HG02870 (cell line): ENCODE measurements at regions not wholly inside any gene's neighbourhood (a gene's known extent, or its start where the extent isn't known, plus 50 kb on each side); places are given as distances from the start of the nearest gene placed in this dataset.

Source experiments
- ATAC-seq: cut with Tn5 transposase; IDR thresholded peaks from one replicate; pipeline ENCODE4 v1.9.1; 2021; ENCODE audit warnings: mild to moderate bottlenecking, moderate library complexity; ENCODE audit not compliant: unreplicated experiment

DNA sequence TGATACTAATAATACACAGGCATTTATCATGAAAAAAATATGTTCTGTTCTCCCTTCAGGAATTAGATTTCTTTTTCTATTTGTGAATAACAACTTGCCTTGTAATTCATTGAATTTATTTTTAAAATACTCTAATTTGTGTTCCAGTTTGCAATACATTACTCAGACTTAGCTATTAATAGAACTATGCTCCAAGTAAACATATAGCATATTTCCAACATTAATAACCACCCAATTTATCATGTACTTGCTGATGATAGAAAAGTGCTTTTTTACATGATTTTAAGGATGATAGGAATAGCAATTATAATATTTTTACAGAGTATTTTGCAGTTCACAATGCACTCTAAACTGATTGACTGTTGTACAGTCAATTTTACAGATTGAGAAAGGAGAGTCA lies 338.8 kb upstream of the SEMA3D start:
- ATAC-seq = no peak

DNA sequence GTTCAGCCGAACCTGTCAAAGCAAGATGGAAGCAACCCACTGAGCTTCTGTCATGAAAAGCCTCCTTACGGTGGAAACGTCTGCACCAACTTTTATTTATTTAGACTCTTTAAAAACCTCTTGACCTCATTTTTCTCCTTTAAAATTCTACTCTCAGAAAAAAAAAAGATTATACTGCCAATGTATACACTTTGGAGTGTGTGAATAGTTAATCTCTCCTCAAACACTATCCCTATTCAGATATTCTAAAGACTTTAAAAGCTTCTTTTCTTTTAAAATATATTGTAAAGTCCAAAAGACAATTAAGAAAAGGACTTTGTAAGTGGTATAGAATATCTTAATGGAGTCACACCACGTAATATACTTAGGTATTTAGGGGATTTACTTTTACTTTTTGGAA lies 335.2 kb upstream of the SEMA3D start:
- ATAC-seq = no peak

DNA sequence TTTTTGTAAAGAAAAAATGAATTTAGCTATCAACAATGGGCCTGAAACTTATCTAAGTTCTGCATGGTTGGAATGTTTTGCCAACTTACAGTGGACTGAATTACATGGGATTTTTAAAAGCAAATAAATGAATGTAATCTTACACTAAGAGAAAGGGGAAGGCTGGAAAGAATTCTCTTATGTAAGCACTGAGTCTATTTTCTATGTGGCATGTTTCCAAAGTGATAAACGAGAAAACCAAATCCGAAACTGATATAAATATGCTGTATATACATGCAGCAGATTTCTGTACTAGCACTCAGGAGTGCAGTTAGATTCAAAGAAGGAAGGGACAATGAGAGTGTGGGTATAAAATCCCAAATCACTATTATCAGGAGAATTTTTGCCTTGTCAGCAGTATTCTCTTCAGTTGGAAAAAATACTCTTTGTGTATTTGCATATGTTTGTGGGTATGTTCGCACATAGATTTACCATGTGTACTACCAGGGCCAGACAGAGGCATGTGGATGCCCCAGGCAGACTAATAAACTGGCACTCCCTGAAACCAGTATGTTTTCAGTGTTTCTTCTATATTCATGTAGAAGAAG lies 334.3 kb upstream of the SEMA3D start:
- ATAC-seq = no peak

DNA sequence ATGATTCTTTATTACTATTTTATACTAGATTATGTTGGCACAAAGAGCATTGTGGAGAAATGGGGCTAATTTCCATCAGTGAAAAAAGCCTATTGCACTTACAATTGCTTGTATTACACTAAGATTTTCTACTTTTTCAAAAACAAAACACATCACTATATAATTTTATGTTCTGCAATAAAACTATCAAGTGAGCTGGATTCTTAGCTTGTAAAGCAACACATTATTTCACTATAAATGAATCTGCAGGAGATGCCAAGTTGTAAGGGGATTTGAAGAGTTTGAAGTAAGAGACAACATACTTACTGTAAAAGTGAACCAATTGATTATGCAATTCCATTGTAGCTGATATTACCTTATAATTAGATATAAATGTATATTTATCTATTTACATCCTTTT lies 333.3 kb upstream of the SEMA3D start:
- ATAC-seq = no peak

DNA sequence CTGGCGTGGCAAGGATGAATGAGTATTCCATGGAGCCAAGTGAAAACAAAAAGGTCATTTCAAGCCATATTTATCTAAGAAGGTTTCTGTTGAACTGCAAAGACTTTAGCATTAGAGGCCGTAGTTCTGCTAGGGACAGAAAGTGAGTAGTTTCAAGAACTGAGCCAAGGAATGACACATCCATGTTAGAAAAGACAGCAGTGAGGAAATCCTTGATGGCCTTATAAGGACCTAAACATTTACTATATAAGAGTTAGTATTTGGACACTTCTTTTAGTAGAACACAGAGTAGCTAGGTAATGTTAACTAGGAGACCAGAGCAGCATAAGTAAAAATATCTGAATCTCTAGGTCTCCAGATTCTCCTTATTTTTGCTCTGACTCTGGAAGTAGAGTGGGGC lies 329.8 kb upstream of the SEMA3D start:
- ATAC-seq = no peak

DNA sequence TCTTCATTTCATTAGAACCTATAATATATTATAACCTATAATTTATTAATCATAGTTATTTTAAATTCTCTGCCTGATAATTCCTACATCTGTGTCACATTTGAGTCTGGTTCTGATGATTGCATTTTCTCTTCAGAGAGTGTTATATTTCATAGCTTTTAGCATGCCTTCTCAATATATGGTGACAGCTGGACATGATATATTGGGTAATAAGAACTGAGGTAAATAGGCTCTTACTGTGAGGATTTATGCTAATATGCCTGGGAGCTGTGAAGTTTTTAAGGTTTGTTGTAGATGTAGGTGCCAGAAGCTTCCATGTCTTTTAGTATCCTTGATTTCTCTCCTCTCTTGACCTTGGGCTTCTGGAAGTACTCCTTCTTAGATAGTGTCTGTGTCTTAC lies 325.9 kb upstream of the SEMA3D start:
- ATAC-seq = no peak

DNA sequence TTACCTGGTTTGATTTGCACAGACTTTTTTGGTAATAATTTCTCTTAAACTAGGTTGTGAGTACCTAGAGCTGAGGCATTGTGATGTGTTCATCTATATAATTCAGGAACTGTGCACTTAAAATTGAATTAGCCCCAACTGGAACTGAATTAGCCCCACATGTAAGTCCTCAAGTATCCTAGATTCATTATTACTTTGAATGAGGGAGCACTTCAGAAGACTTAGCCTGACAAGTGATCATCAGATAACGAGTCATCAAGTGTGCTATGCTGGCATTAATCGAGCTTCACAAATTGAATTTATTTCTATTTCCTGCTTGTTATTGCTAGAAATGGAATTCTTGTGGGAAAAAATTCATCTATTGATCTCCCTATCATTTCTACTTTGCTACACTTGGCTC lies 323.4 kb upstream of the SEMA3D start:
- ATAC-seq = no peak

DNA sequence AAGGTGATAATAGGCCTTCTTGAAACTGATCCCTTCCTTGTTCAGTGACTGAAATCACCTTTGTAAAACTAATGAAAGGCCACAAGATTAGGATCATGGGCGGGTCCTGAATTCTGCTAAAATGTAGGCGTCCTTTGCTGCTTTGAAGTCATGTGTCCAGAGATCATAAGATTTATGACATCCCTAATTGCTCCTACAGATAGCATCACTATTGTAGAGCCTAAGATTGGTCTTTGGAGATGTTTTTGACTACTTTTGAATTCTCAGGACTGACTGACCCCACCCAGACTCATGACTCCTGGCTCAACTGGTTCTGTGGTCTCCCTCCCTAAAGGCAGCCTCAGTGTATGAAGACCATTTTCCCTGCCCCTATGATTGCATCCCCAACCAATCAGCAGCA lies 322.6 kb upstream of the SEMA3D start:
- no peak for ATAC-seq

DNA sequence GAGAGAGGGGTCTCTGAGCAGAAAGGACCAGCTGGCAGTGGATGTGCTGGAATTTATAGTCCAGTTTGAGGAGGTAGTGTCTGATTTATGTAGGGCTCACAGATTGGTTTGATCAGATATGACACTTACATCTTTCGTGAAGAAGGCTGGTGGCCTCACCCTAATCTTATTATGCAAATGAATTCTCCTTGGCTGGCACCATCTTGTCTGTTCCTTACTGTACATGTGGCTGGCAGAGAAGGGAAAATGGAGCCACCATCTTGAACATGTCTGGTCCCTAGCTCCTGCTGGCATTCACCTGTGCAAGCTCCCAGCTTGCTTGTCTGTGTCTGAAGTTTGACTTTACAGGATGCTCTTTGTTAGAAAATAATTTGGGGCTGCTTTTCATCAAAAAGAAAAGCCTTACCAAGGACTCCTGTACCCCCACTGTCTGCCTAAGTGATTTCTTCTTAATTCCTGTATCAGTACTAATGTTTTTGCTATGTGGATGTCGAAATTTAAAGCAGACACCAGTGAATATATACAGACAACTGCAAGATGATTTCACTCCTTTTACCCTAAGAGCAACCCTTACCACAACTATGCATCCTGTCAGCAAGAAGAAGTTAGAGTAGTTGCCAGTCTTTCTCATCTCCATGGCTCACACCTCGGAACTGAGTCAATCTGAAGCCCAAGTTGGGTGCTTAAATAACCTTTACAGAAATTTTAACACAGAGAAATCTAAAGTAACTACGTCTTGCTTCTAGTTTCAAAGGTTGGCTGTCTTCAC lies 322.0 kb upstream of the SEMA3D start:
- ATAC-seq = no peak

DNA sequence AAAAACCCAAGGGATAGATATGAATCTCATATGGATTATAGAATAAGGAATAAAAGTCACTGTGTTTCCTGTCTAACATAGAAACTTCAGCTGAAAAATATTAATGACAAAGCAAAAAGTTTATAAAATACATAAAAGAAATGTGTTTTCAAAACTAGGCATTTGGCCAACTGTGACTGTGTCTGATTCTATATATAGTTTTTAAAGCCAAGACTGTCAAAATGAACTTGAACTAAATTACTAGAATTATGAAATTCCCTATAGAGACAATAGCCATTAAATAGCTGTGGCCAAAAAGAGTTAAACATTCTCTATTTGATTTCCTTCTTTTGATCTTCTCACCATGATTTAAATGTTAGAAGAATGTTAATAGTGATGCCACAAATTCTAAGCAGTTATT lies 311.2 kb upstream of the SEMA3D start:
- ATAC-seq = no peak

DNA sequence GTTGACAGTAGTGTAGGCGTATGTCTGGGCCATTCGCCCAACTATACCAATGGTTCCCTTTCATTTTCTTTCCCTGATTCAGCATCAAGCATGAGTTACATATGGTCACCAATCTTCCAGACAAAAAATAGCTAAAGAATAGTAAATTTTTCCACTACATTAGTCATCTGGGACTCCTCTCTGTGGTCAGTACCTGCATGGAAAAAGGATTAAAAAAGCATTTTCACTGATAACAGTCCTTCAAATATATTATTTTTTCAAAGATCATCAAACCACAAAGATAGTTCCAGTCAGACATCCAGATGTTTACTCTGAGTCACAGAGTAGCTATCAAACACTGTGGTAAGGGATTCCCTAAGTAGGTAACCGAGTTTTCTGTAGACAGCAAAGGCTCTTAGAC lies 302.6 kb upstream of the SEMA3D start:
- ATAC-seq = no peak

DNA sequence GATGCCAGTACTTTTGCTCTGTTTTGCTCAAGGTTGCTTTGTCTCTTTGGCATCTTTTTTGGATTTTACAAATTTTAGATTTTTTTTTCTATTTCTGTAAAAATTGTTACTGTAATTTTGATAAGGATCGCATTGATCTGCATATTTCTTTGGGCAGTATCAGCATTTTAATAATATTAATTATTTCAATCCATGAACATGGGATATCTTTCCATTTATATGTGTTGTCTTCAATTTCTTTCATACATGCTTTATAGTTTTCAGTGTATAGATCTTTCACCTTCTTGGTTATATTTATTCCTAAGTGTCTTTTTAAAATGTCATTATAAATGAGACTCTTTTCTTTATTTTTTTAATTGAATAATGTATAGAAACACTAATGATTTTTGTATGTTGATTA lies 301.6 kb upstream of the SEMA3D start:
- no peak for ATAC-seq

DNA sequence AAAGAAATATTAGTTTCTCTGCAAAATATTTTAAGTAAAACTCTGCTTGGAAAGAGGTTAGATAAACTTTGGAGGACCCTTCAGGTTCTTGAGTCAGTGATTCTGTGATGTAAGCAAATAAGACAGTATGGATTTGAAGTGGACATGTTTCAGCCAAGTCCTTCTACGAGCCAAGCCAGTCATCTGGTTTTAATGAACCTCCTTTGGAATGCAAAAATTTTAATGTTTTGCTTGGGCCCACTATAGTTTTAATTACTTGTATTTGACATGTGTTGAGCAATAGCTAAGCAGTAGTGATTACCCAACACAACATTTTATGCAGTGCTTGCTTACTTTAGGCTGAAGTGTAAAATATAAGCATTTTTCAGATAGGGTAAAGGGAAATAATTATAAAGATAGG lies 296.3 kb upstream of the SEMA3D start:
- no peak for ATAC-seq

DNA sequence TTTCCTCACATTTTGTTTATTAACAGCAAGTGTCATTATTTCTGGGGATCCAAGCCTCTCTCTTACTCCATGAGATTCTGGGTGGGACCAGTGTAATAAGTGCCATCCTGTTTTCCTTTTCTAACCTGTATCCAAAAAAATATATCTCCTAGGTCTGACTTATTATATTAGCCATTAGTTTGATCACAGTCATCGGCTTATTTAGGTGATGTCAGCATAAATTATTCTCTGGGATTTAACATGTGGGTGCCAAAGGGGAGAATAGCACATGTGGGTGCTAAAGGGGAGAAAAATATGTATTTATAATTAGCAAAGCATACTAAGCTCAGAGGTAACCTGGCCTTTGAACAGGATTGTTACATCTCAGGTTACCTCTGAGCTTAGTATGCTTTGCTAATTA lies 293.8 kb upstream of the SEMA3D start:
- no peak for ATAC-seq

DNA sequence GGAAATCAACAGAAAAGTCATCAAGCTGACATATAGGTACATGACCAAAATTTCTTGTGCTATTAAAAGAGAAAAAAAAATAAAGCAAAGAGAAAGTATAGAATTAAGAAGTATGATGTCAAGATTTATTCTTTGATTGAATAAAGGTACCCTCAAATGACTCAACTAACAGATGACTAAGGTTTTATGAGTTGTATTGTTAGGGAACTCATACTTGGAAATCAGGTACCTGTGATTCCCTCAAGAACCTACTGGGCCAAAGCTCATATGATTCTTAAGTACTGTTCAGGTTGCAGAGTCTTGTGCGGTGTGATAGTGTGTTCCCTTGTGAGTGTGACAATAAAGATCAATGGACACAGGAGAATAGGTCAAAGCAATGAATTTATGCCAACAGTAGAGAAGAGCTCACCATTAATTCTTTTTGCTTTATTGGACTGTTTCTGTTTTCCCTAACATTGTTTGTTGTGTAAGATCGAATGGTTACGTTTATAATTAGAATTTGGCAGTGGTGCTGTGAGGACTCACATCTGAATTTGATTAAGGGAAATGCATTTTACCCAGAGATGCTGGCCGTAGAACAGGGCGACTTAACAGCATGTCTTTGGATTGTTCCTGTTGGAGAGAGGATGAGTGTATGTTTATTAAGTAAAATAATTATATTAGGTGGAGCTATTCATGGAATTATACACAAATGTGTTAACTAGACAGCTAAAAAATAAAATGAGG lies 293.2 kb upstream of the SEMA3D start:
- no peak for ATAC-seq

DNA sequence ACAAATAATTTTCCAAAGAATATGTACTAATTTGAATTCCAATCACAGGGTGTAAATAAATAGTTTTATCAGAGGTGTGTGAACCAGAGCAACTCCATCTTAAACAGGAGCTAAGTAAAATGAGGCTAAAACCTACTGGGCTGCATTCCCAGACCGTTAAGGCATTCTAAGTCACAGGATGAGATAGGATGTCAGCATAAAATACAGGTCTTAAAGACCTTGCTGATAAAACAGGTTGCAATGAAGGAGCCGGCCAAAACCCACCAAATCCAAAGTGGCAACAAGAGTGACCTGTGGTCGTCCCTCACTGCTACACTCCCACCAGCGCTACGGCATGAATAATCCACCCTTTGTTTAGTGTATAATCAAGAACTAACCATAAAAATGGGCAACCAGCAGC lies 291.7 kb upstream of the SEMA3D start:
- ATAC-seq = no peak

DNA sequence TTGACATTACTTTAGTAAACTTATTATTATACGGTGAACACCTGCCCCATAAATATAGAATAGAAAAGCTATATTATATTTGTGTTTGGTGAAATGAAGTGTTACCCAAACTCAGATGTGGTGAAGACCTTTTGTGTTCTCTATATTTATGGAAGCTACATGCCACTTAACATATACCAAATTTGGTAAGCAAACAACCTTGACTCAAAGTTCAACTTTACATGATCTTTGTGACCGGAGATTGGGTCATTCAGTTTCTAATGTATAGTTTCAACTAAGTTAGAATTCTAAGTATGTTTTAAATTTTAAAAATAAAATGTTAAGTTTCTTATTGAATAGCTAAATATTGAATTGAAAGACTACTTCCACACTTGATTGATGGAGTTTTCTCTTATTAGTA lies 288.6 kb upstream of the SEMA3D start:
- no peak for ATAC-seq

DNA sequence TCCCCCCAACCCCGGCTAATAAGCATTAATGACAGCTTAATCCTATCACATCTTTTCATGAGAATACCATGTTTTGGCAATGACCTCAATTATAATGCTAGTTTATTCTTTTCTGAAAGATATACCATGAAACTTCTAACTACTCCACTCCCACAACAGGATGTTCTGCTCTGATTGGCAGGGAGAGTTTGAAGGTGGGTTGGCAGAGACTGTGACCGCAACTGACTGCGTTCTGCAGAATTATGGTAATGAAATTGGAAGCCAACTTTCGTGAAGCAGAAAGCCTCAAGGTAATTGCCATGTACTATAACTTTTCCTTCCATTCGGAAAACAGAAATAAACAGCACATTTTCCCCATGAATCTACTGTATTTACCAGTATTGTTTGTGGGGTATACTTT lies 288.2 kb upstream of the SEMA3D start:
- no peak for ATAC-seq

DNA sequence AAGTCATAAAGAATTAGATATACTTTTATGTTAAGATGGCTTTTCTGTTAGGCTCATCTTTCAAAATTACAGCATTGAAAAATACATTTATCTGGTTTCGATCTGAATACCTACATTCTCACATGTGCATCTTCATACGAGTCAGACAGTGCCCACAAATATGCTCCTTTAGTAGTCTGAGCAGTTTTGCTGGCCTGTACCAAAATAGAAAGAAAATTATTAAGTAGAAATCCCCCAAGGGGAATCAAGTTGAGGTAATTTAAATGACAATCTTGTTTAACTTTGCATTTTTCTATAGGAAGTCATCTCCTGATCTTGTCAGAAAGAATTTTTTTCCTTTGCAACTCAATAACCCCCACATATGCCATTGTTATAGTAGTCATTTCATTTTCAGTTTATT lies 287.4 kb upstream of the SEMA3D start:
- ATAC-seq = peak; percentile 87

DNA sequence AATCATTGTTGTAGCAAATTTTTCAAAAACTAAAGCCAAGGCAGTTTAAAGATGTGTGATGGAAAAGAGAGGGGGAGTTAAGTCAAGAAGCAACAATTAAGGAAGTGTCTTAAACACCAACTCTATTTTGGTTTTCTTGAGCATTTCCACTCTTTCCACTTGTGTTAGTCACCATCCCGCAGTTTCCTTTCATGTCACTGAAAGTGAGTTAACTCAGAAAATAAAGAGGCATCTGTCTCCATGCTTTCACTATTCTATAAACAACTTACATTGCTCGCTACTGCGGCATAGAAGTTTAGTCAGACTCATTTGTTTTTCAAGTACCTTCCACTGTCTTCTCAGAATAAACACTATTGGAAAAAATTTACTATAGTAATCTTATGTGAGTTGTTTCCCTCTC lies 284.9 kb upstream of the SEMA3D start:
- ATAC-seq = peak; percentile 44

DNA sequence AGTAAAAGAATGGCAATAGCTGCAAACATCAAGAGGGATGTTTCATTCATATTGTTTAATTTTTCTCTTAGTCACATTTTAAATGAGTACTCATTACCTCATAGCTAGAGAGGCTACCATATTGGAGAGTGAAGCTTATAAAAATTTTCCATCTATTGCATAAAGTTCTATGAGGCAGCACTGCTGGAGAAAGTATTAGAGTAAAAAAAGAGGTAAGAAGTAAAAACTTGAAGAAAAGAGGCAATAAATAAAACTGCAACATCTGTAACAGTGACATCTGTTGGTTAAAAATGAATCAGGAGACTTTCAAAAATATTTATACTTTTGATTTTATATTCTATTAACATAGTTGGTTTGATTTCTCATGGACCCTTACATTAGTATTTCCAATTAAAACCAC lies 284.5 kb upstream of the SEMA3D start:
- ATAC-seq = no peak

DNA sequence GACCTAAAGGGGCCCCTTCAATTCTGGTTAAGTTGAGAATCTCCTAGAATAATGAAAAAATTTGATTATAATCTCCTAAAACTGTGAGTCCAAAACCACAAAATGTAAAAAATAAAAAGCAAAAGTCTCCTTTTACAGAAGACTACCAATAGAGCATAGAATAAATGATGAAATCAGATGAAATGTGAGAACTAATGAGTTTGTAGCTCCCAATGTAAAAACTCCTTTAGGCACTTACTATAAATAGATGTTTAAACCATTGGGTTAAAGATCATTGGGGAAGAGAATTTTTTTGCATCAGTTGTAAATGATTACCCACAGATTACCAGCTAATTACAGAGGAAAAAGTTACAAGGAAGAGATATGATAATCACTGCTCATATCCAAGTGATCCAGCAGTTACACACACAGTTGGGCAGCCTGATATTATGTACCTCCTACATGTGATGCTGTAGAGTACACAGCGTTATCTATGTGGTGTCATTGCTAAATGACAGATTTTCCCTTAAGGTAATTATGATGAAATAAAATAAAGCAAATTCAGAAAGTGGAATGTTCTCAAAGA lies 282.7 kb upstream of the SEMA3D start:
- no peak for ATAC-seq
